HG02870 (cell line): ENCODE measurements at regions not wholly inside any gene's neighbourhood (a gene's known extent, or its start where the extent isn't known, plus 50 kb on each side); places are given as distances from the start of the nearest gene placed in this dataset.

Experiments
- ATAC-seq: cut with Tn5 transposase; IDR thresholded peaks from one replicate; pipeline ENCODE4 v1.9.1; 2021; ENCODE audit warnings: mild to moderate bottlenecking, moderate library complexity; ENCODE audit not compliant: unreplicated experiment

GRCh38 chr5:4855036-4855435, 285.1 kb upstream of the ADAMTS16 start:
- ATAC-seq, result no peak

DNA sequence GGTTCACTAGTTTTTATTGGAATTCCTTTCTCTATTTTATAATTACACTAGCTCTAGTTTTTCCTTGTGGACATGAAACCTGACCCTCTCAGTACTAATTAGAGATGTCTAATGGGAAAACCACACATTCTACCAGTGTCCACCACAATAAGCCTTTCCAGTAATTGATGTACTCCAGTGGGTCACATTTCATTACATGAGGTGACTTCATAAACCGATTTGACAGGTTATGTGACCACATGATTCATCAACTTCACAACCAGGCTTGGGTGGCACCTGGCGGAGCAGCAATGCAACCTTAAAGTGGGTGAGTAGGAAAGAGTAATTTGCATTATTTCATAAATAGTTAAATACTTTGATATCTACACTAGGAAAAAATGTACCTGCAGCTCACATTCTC, 284.2 kb upstream of the ADAMTS16 start:
- ATAC-seq, result no peak

- ATAC-seq, result no peak
These were observed 282.4 kb upstream of the ADAMTS16 start for GRCh38 chr5:4857761-4858160.

DNA sequence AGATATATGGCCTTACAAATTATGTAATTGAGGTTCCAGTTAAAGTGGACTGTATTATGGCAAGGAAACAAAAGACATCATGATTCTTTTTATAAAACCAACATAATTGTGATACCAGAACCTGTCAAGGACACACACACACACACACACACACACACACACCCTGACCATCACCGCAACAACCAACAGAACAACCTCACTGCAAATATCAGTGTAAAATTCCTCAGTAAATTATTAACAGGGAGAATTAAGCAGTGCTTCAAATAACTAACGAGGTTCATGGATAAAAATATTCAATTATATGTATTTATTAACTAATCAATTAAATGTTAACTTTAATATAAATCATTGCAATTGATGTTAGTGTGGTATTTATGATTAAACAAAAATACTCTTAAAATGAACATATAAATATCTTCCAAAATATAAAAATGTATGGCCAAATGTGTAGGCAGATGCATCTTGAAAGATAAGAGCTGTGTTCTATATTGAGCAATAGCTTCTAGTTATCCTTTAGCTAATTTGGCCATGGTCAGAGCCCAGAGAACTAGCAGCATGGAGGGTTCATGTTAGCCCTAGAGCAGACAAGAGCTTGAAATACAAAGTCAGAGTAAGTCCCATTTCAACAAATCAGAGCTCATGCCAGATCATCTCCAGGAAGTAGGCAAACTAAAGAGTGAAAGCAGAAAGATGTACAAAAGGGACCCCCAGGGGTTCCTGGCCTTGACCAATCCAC, 280.5 kb upstream of the ADAMTS16 start:
- no peak for ATAC-seq

DNA sequence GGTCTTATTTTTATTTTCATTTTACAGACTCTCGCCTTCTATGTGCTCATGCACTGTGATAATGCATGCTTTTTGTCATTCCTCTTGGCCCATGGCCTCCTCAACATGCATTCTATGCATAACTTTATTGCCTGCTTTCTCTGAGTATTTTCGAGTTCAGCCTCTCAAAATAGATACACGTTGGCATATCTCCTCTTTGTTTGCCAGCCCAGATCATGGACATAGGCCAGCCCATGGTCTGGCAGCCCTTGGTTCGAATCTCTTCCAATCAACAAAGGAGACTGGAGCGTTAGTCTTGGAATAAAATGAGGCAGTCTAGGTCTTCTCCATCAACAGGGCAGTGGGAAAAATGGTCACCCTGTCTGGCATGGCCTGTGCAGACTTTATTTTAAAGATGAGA, 279.5 kb upstream of the ADAMTS16 start:
- no peak for ATAC-seq

DNA sequence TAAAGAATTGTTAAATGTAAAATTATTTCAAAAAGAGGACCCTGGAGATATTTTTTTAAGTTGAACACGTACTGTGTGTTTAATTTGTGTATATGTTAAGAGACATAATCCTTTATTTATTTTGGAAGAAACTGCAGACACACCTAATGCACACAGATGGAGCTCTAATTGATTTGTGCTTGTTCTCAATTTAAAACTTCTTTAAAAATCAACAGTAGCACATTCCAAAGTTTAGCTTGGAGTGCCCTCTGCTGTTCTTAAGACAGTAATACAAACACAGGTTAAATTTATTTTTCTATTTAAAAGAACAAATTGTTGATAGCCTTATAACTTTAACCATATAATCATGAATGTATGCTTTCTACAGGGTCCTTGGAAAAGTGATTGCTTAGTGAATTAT, 277.6 kb upstream of the ADAMTS16 start:
- no peak for ATAC-seq

GRCh38 chr5:4866131-4866659, 273.9 kb upstream of the ADAMTS16 start:
- no peak for ATAC-seq

GRCh38 chr5:4866817-4867216, 273.3 kb upstream of the ADAMTS16 start:
- ATAC-seq, result no peak

DNA sequence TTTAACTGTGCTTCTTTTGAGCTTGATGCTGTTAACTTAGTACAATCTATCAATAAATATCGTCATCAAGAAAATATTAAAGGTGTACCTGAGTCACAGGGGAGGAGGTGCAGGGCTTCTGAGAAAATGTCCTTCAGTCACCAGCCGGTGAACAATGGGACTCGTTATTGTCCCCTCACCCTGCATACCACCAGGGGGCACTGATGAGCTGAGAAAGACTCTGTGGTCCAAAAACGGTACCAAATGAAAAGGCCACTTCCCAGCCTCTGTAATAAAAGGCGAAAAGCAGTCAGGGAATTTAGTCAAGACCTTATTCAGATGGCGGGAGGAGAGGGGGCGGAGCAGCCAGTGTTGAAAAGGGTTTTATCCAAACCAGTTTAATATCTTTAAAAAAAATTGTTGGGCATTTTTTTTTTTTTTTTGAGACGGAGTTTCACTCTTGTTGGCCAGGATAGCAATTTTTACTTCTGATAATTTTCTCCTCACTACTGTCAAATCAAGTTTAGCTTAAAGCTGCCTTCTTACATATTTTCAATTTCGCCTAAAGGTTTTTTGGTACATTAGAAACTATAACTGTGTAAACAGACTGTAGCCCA, 271.9 kb upstream of the ADAMTS16 start:
- ATAC-seq, result peak; percentile 81

- no peak for ATAC-seq
These were observed 266.5 kb upstream of the ADAMTS16 start for GRCh38 chr5:4873652-4874051.

- no peak for ATAC-seq
These were observed 266.0 kb upstream of the ADAMTS16 start for GRCh38 chr5:4874097-4874496.

DNA sequence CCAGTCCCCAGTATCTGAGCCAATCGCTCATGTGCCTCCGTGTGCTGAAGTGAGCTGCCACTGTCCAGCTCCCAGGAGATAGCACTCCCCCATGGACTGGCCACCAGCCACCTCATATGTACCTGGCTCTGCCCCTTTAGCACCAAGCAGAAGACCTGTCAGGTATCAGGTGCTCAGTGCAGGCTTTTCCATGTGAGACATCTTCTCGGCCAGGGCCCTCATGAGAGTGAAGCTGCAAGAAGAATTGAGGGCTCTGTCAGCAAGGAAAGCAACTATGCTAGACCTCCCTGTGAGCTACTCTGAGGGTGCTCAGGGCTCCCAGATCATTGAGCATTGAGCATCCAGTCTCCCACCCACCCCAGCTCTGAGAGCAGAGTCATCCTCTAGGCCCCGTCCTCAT, 264.2 kb upstream of the ADAMTS16 start:
- no peak for ATAC-seq

DNA sequence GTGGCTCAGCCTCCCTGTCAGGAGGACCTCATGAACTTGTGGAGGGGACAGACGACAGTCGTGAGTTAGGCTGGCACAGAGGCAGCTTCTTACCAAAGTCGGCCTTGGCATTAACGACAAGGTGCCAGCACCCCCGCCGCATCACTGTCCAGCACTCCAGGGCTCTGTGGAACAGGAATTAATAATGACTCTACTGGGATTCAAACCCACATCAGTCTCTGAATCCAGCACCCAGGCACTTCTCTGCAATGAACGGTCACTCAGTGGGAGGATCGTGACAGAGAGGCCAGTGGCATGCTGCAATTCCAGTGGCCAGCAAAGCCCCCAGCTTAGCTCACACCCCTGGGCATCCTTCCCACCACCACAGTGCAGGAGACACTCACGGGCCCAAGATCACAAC, 263.3 kb upstream of the ADAMTS16 start:
- no peak for ATAC-seq

DNA sequence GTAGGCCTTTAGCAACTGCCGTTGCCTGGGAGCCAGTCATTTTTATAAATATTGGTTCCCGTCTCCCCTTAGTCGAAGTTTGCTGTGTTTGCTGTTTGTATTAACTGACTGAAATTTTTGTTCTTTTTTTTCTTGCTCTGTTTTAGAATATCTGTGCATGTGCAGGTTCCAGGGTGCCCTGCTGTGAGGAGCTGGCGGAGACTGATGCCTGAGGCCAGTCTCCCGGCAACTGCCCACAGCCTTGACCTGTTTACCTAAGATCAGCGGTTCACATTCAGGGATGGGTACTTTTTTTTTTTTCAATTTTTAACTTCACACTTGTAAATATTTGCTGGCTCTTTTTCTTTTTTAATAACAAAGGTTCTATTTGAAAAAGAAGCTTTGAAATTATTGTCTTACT, 262.6 kb upstream of the ADAMTS16 start:
- no peak for ATAC-seq

DNA sequence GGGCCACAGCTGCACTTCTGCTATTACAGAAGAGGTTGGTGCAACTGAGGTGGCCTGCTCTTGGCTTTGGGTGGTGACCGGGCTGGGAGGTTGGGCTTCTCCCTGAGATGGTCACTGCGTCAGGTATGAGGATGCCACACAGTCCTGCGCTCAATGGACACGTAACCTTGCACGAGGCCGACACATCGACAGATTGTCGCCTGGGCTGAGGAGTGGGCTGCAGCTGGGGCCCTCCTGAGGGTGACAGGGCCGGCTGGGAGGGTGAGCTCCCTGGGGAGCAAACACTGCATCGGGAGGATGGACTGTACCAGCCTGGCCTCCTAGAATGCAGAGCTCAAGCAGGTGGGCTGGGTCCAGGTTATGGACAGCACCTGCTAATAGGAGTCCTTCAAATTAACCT, 261.1 kb upstream of the ADAMTS16 start:
- ATAC-seq, result no peak

DNA sequence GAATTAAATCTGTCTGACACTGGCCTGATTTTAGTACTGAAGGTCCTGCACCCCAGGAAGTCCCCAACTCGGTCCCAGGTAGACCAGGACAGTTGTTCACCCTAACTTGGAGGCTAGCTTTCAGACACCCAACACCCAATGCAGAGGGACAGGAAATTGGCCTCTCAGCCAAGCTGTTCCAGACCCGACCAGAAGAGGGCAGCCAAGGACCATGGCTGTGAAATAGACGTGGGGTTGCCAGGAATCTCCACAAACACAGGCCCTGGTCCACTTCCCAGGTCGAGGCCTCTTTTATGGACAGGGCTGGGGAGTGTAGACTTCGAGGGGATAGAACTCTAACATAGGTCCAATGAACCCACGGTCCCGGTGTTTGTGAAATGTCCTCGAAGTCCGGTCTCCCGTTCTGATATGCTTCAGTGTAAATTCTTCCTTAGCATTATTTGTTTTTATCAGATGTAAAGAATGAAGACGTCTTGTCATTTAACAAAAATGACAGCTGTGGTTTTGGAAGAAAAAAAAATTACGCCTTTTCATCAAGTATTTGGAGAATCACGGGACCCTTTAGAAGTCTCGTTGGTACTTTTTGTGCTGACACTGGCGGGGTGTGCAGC, 260.3 kb upstream of the ADAMTS16 start:
- peak; percentile 74 for ATAC-seq

DNA sequence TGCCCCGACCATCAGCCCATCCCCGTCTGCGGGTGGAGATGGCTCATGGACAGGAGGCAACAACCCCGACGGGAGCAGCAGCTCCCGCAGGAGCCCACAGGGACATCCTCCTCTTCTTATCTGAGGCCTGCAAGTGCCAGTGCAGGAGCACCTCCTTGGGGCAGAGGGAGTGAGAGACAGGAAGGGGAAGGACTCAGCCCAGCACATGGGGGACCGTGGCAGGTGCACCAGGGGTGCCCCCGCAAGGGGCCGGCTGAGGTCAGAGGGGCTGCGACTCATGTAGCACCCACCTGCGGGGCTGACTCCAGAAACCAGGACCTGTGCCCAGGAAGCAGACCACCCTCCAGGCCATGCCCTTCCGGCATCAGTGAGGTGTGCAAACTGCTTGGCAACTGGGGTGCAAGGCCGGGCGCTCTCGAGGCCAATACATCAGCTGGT, 259.8 kb upstream of the ADAMTS16 start:
- ATAC-seq, result no peak

GRCh38 chr5:4881366-4882002, 258.6 kb upstream of the ADAMTS16 start:
- no peak for ATAC-seq

DNA sequence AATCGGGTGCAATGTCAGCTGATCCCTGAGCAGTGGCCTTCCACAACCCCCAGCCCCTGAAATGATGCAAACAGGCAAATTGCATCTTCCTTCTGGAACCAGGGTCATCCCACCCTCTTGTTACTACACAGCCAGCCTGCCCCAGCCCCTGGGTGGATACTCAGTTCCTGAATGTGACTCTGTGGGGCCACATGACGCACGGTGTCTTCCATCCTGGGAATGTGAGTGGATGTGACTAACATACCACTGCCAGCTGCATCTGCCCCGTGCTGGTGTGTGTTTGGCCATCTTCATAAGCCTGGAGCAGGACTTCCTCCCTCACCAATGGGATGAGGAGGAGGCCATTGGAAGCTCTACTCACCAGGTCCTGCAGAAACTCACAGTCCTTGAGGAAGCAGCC, 257.9 kb upstream of the ADAMTS16 start:
- no peak for ATAC-seq

GRCh38 chr5:4883360-4883759, 256.8 kb upstream of the ADAMTS16 start:
- ATAC-seq, result no peak

GRCh38 chr5:4893063-4893744, 246.9 kb upstream of the ADAMTS16 start:
- ATAC-seq, result no peak
